ENCODE measurements at regions not wholly inside any gene's neighbourhood (a gene's known extent, or its start where the extent isn't known, plus 50 kb on each side); places are given as distances from the start of the nearest gene placed in this dataset.
"Not testable (repeated sequence)": the region's sequence is repeated elsewhere in the genome, so short reads cannot be mapped to it uniquely, and the experiment has no call there.

DNA sequence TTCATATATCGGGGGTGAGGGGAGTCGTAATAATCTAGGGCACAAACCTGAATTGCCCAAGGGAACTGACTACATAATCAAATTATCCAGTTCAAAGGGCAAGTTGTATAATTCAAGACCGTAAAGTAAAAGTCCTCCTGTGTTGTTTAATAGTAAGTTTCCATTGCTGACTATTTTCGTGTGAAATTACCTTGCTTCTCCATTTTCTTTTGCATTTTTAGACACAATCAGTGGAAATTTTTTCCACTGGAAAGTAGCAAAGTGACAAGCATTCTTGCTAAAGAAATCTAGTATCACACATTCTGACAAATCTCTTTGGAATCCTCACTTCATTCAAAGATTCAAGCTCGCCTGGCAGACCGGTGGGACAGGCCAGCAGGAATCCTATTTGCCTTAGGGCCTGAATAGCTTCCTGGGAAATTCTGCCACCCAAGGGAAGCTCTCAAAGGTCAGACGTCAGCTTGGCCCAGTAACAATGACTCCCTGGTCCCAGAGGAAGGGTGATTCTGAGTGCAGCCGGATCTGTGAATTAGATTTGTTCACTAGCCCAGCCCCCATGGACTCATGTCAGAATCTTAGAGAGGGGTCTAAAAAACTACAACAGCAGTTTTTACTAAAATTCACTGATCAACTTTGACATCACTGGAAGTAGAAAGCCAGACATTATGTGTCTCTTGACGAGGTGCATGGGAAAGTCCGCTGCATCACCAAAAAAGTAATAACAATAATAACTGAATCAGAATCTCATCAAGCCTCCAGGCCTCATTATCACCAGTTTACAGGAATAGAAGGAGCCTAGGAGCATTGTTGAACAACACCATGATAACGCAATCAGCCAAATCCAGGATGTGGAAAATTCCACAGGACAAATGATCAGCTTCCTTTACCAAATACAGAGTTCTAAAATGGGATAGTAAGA is 161.0 kb downstream of the SKIDA1 start:
- peak; percentile 71 for ATAC-seq

- ATAC-seq = no peak
Measured at GRCh38 chr10:21363731-21364104, 161.8 kb downstream of the SKIDA1 start.

DNA sequence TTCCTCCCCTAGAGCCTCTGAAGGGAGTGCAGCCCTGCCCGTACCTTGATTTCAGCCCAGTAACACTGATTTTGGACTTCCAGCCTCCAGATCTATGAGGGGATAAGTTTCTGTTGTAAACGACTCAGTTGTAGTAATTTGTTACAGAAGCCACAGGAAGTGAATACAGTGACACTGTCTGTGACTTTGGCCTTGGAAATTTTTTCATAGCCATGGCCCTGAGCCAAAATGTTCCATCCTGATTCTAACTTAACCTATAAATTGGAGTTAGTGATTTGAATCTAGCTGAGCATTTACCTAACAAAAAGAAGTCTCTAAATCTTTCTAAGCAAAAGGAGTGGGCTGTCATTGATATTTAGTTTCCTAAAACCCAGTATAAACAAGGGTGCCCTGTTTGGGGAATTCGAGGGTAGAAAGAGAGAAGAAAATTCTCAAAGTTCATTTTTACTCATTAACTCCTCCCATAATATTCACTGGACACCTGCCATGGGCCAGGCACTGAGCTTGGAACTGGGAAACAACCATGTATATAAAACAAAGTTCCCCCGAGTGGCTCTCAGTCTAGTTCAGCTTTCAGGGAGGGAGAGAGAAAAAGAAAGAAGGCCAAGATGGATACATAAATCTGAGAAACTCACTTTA is 162.3 kb downstream of the SKIDA1 start:
- no peak for ATAC-seq

DNA sequence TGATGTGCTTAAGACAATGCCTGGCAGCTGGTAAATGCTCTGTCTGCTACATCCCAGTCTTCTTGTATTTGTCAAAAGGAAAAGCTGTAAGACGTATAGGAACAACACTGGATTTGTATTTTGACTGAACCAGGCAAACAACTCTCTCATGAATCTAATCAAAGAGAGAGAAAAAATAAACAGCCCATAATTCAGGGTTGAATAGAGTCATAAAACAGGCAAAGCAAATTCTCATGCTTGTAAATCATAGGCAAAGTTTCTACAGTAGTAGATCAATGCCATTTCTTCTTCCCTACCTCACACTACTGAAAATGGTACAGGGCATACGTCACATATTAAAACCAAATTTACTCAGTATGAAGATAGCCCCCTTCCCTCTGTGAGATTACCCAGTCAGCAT is 166.3 kb downstream of the SKIDA1 start:
- no peak for ATAC-seq

DNA sequence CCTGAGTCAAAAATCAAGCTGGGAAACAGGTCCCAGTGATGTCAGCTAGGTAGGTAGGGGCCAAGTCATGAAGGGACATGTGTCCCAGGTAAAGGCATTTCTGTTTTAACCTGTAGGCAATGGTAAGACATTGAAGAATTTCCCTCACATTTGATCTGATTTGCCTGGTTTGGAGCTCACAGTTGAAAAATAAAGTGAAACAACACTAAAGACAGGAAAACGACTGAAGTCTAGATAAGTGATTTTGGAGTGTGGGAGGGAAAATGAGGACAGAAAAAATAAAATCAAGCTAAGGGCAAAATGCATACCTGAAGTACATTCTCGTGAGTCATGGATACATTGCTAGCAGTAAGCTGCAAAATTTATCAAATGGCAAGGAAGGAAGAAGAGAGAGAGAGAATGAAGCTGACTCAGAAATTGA is 169.9 kb downstream of the SKIDA1 start:
- peak; percentile 89 for ATAC-seq

- no peak for ATAC-seq
Measured at GRCh38 chr10:21352886-21353285, 172.6 kb downstream of the SKIDA1 start.

- not testable (repeated sequence) for ATAC-seq
Measured at GRCh38 chr10:21351594-21351993, 173.9 kb downstream of the SKIDA1 start.

DNA sequence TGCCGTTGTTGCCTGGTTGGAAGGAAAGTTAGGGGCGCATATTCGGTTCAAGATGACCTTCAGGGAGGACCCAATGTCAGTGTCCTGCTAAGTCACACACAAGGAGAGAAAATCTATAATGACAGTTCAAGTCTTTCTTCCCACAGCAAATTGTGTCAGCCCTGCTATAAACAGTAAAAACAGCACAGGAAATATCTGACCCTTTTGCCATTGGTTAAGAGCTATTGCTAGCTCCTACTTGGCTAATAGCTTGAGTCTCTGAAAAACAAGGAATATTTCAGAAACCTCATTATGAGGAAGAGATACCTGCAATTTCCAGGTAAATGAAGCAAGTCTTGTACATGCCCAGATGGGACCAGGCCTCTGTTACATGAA is 175.6 kb downstream of the SKIDA1 start:
- no peak for ATAC-seq

- ATAC-seq = no peak
Measured at GRCh38 chr10:21347785-21348170, 177.7 kb downstream of the SKIDA1 start.

- no peak for ATAC-seq
Measured at GRCh38 chr10:21347043-21347784, 178.3 kb downstream of the SKIDA1 start.

DNA sequence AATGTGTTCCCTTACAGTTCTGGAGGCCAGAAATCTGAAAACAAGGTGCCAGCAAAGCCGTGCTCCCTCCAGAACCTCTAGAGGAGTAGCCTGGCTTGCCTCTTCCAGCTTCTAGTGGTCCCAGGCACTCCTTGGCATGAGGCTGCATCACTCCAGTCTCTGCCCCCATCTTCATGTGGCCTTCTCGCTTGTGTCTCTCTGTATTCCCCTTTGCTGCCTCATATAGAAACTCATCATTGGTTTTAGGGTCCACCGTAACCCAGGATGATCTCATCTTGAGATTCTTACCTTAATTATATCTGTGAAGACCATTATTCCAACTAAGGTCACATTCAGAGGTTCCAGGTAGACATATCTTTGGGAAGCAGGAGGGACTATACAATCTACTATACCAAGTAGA is 182.4 kb downstream of the SKIDA1 start:
- no peak for ATAC-seq

GRCh38 chr10:21342499-21342898 is 183.0 kb downstream of the SKIDA1 start:
- not testable (repeated sequence) for ATAC-seq

DNA sequence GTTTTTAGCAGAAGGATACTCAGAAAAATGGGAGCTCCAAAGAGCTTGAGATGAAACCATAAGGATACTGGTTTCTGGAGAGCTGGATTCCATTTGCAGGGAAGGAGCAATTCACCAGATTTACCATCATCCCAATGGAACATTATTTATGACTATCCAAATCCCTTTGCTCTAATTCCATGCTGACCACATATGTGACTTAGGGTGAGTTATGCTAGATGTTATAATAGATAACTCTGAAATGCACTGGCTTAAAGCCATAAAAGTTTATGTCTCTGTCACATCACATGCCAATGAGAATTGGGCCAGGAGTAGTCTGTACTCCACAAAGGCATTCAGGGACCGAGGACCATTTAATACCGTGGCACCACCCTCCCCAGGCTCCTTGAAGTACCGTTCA is 185.2 kb downstream of the SKIDA1 start:
- no peak for ATAC-seq

GRCh38 chr10:21337171-21337792 is 188.2 kb downstream of the SKIDA1 start:
- ATAC-seq = no peak

GRCh38 chr10:21336476-21337170 is 188.9 kb downstream of the SKIDA1 start:
- ATAC-seq = peak; percentile 86

DNA sequence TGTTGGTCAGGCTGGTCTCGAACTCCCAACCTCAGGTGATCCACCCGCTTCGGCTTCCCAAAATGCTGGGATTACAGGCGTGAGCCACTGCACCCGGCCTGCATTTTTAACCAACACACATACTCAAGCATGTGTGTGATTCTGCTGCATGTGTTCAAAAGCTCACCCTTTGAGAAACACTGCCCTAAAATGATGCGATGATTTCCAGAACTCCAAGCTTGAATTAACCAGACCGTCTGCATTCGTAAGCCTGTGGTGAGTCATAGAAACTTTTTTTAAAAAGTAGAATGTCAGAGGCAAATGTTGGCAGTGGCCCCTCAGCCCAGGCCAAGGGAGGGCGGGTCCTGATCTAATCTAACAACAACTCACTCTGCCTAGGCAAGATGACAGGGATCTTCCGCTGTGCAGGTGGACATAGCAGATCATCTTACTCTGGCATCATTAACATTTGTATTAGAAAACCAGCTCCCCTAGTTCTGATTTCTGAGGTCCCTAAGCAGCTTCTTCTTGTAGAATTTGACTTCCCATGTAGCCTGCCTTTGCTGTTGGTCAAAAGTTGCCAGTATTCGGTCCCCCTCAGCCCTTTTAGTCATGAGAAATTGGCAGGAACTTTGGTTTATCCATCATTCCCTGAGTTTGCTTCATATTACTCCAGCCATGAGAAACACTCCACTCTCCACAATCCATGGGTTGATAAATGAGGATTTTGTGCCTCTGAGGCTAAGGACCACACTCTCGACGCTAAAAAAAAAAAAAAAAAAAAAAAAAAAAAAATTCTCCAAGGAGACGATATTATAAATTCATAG is 190.4 kb downstream of the SKIDA1 start:
- peak; percentile 86 for ATAC-seq

DNA sequence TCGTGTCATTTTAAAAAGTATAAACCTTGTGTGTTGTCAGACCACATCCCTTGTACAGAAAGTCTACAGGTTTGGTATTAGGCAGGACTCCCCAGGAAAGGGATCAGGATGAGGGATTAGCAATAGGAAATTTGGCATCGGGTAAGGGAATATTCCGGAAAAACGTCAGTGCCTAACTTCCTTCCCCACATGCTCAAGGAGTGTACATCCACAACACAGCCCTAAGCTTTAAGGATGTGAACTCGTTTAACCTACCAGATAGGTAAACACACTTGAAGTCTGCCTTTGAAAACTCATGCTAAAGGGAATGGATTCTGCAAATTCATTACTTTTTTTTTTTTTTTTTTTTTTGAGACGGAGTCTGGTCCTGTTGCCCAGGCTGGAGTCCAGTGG is 194.9 kb downstream of the SKIDA1 start:
- peak; percentile 44 for ATAC-seq

DNA sequence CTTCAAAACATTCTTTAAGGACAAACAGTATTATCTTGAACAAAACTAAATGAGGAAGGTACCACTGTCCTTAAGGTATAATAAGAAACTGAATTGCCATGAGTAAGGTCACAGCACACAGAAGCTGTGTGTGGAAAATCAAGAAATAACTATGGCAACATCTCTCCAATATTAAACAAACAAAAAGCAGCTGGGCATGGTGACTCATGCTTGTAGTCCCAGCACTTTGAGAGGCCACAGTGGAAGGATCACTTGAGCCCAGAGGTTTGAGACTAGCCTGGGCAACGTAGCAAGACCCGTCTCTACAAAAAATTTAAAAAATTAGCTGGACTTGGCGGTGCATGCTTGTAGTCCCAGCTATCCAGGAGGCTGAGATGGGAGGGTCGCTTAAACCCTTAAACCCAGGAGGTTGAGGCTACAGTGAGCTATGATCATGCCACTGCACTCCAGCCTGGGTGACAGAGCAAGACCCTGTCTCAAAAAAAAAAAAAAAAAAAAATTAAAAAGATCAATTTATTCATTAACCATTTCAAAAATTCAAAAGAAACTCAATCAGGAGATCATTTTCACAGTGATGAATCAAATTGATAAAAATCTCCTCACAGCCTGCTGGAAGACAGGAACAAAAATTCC is 195.4 kb downstream of the SKIDA1 start:
- ATAC-seq = peak; percentile 75

DNA sequence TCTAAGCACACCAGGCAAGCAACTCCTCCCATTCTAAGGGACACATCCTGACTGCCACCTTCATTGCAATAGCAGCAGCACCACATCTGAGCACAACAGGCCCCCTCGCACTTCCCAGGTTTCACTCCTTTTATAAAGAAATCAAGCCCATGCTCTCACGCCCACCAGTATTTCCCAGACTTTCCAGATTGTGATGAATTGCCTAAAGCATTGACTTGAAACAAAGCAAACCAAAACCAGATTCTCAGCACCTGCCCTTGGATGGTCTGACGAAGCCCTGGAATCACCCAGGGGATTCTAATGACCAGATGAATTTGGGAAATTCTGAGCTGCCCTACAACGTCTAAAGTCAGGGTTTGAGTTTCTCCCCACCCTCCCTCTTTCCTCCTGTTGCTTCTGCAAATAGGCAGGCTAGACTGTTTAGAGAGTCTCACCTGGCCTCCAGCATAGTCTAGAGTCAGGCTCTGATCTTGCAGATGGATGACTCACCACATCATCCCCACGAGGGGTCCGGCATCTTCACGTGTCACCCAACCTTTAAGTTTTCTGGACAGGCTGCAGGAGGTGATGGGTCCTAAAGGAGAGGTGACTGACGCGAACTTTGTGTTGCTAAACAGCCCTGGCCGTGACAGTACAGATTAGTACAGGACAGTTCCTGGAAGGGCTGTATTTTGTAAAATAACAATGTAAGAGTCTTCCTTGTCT is 198.0 kb downstream of the SKIDA1 start:
- ATAC-seq = no peak

DNA sequence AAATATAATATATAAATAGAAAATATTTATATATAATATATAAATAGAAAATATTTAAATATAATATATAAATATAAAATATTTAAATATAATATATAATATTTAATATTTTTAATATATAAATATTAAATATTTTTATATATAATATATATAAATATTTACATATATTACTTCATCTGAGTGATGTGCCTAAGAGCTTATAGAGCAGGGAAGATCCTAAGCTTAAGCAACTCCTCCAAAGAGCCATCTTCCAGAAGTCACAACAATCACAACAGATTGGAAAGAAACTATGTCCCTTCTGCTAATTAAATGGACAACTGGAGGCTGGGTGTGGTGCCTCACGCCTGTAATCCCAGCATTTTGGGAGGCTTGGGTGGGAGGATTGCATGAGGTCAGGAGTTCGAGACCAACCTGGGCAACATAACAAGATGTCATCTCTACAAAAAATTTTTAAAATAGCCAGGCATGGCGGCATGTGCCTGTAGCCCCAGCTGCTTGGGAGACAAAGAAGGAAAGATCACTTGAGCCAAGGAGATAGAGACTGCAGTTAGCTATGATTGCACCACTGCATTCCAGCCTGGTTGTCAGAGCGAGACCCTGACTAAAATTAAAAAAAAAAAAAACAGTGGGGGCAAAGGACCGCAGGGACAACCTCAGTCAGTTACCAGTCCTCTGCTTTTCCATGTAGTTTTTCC is 198.7 kb downstream of the SKIDA1 start:
- no peak for ATAC-seq

All from esophagus mucosa (tissue), 1 donor.